NB4 (cell line): ENCODE measurements at regions not wholly inside any gene's neighbourhood (a gene's known extent, or its start where the extent isn't known, plus 50 kb on each side); places are given as distances from the start of the nearest gene placed in this dataset.

ENCODE experiments used
- MAX ChIP-seq: IDR thresholded peaks from 2 replicates; pipeline ENCODE4 v1.6.1; 2011; ENCODE audit warnings: low read depth, low read length
- MYC ChIP-seq: IDR thresholded peaks from 2 replicates; pipeline ENCODE4 v1.6.1; 2011; ENCODE audit warnings: low read depth, low read length
- POLR2A ChIP-seq: IDR thresholded peaks from 2 replicates; pipeline ENCODE4 v1.6.1; 2011; ENCODE audit warnings: mild to moderate bottlenecking; ENCODE audit not compliant: insufficient read length; ENCODE audit errors: extremely low read depth
- TF ChIP-seq, protein P1 (sequence below): IDR thresholded peaks from one replicate; pipeline ENCODE4 v1.5.1; 2012; ENCODE audit warnings: low read depth, low read length

DNA sequence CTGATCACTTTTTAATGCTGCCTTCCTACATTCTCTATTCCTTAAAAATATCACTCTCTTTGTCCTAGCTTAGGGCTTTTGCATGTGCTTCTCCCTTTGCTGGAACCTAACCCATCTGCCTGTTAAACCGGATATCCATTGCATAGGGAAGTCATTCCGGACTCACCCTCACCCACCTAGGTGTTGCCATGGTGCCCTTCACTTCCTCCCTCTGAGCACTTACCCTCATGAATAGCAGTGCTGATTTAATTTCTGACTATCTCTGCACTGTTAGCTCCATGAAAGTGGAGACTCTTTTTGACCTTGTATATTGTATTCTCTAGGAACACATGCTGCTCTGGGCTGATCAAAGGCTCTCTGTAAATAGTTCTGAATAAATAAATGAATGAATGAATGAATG is 401.9 kb downstream of the PCDH20 start:
- TF ChIP-seq POLR2A (no peak), MYC (no peak), MAX (no peak)
- TF ChIP-seq, protein P1, sequence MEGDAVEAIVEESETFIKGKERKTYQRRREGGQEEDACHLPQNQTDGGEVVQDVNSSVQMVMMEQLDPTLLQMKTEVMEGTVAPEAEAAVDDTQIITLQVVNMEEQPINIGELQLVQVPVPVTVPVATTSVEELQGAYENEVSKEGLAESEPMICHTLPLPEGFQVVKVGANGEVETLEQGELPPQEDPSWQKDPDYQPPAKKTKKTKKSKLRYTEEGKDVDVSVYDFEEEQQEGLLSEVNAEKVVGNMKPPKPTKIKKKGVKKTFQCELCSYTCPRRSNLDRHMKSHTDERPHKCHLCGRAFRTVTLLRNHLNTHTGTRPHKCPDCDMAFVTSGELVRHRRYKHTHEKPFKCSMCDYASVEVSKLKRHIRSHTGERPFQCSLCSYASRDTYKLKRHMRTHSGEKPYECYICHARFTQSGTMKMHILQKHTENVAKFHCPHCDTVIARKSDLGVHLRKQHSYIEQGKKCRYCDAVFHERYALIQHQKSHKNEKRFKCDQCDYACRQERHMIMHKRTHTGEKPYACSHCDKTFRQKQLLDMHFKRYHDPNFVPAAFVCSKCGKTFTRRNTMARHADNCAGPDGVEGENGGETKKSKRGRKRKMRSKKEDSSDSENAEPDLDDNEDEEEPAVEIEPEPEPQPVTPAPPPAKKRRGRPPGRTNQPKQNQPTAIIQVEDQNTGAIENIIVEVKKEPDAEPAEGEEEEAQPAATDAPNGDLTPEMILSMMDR: no peak
